ENCODE measurements at regions not wholly inside any gene's neighbourhood (a gene's known extent, or its start where the extent isn't known, plus 50 kb on each side); places are given as distances from the start of the nearest gene placed in this dataset.

DNA sequence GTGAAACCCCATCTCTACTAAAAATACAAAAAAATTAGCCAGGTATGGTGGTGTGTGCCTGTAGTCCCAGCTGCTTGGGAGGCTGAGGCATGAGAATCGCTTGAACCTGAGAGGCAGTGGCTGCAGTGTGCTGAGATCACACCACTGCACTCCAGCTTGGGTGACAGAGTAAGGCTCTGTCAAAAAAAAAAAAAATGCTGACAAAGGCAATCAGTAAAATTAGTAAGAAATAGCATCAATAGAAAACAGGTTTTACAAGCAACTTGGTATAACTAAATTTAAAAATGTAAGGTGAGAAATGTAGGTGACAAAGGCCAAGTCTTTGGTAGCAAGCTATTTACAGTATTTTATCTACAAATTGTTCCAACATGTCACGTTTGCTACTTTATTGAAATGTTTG lies 421.4 kb upstream of the RGPD4 start:
- H3K27ac ChIP-seq, result no peak overlapping the region
- intact Hi-C loops (cut with DNase I; ENCODE audit: low total_unique reads), result no loop called here
- H3K9me3 ChIP-seq, result no peaks in the 10 kb centered on the region
- no peak overlapping the region for H3K4me3 ChIP-seq
- no peaks in the 10 kb centered on the region for H3K27me3 ChIP-seq
- H3K4me1 ChIP-seq, result peaks cover 0 to 7% (median 0%) of the 10 kb centered on the region in 4 donors
- DNase-seq, result no peak
- TF ChIP-seq EP300 (IDR thresholded peaks at IDR 0.05), result no peak
- TF ChIP-seq, protein P1, sequence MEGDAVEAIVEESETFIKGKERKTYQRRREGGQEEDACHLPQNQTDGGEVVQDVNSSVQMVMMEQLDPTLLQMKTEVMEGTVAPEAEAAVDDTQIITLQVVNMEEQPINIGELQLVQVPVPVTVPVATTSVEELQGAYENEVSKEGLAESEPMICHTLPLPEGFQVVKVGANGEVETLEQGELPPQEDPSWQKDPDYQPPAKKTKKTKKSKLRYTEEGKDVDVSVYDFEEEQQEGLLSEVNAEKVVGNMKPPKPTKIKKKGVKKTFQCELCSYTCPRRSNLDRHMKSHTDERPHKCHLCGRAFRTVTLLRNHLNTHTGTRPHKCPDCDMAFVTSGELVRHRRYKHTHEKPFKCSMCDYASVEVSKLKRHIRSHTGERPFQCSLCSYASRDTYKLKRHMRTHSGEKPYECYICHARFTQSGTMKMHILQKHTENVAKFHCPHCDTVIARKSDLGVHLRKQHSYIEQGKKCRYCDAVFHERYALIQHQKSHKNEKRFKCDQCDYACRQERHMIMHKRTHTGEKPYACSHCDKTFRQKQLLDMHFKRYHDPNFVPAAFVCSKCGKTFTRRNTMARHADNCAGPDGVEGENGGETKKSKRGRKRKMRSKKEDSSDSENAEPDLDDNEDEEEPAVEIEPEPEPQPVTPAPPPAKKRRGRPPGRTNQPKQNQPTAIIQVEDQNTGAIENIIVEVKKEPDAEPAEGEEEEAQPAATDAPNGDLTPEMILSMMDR (IDR thresholded peaks at IDR 0.05), result no peak
- no peak for TF ChIP-seq POLR2AphosphoS5 (IDR thresholded peaks at IDR 0.05)
- TF ChIP-seq POLR2A (IDR thresholded peaks at IDR 0.05), result no peak
- 57 to 88% (median 62%) methylated on average over 2 of the region's 2 CpGs for WGBS, 5 donors
- H3K36me3 ChIP-seq, result no peaks in the 10 kb centered on the region

GRCh38 chr2:107407017-107407416 lies 419.7 kb upstream of the RGPD4 start:
- Histone ChIP-seq H3K27me3 (no peaks in the 10 kb centered on the region), H3K4me1 (peaks cover 0 to 7% (median 0%) of the 10 kb centered on the region in 4 donors), H3K27ac (no peak overlapping the region), H3K4me3 (no peak overlapping the region), H3K9me3 (no peaks in the 10 kb centered on the region), H3K36me3 (no peaks in the 10 kb centered on the region)
- 30 to 47% (median 37%) methylated on average over 3 of the region's 3 CpGs for WGBS, 5 donors
- TF ChIP-seq POLR2AphosphoS5 (IDR thresholded peaks at IDR 0.05) (no peak), EP300 (IDR thresholded peaks at IDR 0.05) (no peak), POLR2A (IDR thresholded peaks at IDR 0.05) (no peak)
- TF ChIP-seq, protein P1 (IDR thresholded peaks at IDR 0.05), result no peak
- peak in 1 of 2 donors; percentile 9 for DNase-seq
- intact Hi-C loops (cut with DNase I; ENCODE audit: low total_unique reads), result no loop called here

DNA sequence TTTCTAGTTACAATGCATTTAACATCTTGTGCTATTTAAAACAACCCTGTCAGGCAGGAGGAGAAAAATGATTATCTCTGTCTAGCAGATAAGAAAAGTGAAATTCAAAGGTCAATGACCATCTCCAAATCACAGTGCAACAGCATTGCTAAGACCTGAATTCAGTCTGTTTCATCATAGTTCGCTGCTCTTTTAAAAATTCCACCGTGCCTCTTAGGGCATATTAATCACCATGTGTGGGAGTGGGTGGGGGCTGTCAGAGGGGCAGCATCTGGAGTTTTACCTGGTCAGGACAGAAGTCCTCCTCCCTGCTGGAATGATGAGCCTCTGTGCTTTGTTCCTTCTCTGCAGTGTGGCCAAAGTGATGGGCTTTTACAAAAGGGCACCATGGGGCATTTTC lies 418.7 kb upstream of the RGPD4 start:
- Histone ChIP-seq H3K4me1 (peaks cover 0 to 7% (median 0%) of the 10 kb centered on the region in 4 donors), H3K9me3 (no peaks in the 10 kb centered on the region), H3K27ac (no peak overlapping the region), H3K27me3 (no peaks in the 10 kb centered on the region), H3K36me3 (no peaks in the 10 kb centered on the region), H3K4me3 (no peak overlapping the region)
- no peak for DNase-seq
- intact Hi-C loops (cut with DNase I; ENCODE audit: low total_unique reads), result no loop called here
- WGBS, 5 donors, result 54 to 81% (median 80%) methylated on average over 2 of the region's 2 CpGs
- TF ChIP-seq, protein P1 (IDR thresholded peaks at IDR 0.05), result no peak

DNA sequence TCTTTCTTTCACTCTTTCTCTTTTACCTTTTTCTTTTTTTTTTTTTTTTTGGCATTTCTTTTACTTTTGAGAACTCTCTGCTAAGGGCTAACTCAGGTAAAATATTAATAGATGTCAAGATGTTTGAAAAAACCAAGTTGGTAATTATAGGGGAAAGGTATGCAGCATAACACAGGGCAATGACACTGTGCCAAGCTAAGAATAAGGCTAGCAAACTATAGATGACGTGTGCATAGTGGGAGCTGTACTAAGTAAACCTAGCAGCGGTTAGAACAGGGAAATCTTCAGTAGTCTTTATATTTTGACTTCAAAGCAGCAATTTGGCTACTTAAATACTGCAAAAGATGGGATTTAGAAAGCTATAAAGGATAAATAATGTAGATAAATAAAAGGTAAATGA lies 415.4 kb upstream of the RGPD4 start:
- Histone ChIP-seq H3K4me1 (no peaks in the 10 kb centered on the region), H3K27ac (no peak overlapping the region), H3K27me3 (no peaks in the 10 kb centered on the region), H3K9me3 (no peaks in the 10 kb centered on the region), H3K36me3 (no peaks in the 10 kb centered on the region), H3K4me3 (no peak overlapping the region)
- DNase-seq, result no peak
- 41 to 57% (median 53%) methylated on average over 2 of the region's 2 CpGs for WGBS, 5 donors
- intact Hi-C loops (cut with DNase I; ENCODE audit: low total_unique reads), result no loop called here
- TF ChIP-seq, protein P1 (IDR thresholded peaks at IDR 0.05), result no peak
- TF ChIP-seq POLR2AphosphoS5 (IDR thresholded peaks at IDR 0.05) (no peak), EP300 (IDR thresholded peaks at IDR 0.05) (no peak), POLR2A (IDR thresholded peaks at IDR 0.05) (no peak)

All from stomach (tissue), 8 donors.